HL-60/S4 (cell line): ENCODE measurements at regions not wholly inside any gene's neighbourhood (a gene's known extent, or its start where the extent isn't known, plus 50 kb on each side); places are given as distances from the start of the nearest gene placed in this dataset.
"Not testable (repeated sequence)": the region's sequence is repeated elsewhere in the genome, so short reads cannot be mapped to it uniquely, and the experiment has no call there.

ENCODE experiments used
- in situ Hi-C: fragments of 300-500 bp; cut with MboI; formaldehyde crosslinking; loops from 2 replicates; pipeline ENCODE4 v1.14.3; 2022; ENCODE audit warnings: low sequenced_read_pairs

GRCh38 chr15:46088486-46089445 lies 453.9 kb downstream of the SQOR start:
- in situ Hi-C loops, result no loop called here

DNA sequence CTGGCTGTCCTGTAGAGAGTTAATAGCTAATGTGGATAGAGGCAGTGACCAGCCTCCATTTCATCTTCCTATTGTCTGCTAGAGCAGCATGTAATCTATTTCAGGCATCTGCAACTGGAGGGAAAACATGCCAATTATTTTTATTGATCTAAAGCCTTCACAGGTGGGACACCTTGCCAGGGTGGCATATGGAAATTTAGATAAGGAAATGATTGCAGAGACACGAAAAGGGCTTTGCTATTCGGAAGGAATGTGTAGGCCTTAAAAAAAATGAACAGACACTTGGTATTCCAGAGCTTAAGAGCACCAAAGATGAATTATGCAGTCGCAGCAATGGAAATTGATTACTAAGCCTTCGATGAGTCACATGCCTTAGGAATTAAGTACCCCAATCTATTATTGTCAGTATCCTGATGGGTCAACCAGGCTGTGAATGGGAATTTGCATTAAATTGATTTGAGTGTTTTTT lies 454.7 kb downstream of the SQOR start:
- in situ Hi-C loops, result no loop called here

- in situ Hi-C loops, result no loop called here
Observed at GRCh38 chr15:46091860-46092450, 457.1 kb downstream of the SQOR start.

DNA sequence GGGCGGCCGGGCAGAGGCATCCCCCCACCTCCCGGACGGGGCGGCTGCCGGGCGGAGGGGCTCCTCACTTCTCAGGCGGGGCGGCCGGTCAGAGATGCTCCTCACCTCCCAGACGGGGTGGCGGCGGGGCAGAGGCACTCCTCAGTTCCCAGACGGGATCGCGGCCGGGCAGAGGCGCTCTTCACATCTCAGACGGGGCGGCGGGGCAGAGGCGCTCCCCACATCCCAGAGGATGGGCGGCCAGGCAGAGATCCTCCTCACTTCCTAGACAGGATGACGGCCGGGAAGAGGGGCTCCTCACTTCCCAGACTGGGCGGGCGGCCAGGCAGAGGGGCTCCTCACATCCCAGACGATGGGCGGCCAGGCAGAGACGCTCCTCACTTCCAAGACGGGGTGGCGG lies 463.2 kb downstream of the SQOR start:
- in situ Hi-C loops, result not testable (repeated sequence)

- in situ Hi-C loops, result no loop called here
Observed at GRCh38 chr15:46110755-46111154, 475.9 kb downstream of the SQOR start.

DNA sequence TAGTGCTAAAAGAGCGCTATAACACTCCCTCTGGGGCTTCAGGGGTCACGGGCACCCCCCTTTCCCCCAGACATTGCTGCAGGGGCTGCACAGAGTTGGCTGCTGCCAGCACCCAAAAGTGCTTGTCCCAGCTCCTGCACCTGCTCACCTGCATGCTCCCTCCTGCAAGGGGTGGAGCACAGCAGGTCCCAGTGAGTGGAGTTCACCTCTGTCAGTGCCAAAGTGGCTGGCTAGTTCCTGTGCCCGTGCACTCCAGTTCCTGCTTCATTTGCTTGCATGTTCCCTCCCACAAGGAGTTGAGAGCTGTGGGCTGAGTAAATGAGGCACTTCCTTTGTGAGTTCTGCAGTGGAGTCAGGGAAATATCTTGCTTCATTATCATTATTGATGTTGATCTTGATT lies 476.9 kb downstream of the SQOR start:
- in situ Hi-C loops, result no loop called here

GRCh38 chr15:46117071-46117470 lies 482.2 kb downstream of the SQOR start:
- in situ Hi-C loops, result no loop called here

DNA sequence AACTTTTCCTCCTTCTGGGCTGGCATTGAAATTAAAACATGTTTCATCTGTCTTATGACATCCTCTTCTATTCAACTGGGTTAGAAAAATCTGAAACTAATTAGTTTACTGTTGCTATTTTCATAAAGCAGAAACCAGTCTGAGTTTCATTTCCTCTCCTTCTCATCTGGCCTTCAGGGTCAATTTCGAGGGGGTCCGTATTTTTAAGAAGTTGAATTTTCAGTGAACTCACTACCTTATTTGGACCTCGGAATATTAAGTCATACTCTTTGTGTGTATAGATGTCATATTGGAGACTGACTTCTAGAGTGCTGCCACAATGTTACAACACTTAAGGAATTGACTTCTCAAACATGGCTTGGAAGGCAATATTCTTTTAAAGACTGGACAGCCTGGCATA lies 485.9 kb downstream of the SQOR start:
- in situ Hi-C loops, result no loop called here

GRCh38 chr15:46121441-46121840 lies 486.6 kb downstream of the SQOR start:
- in situ Hi-C loops, result no loop called here

- in situ Hi-C loops, result no loop called here
Observed at GRCh38 chr15:46126581-46126980, 491.8 kb downstream of the SQOR start.

DNA sequence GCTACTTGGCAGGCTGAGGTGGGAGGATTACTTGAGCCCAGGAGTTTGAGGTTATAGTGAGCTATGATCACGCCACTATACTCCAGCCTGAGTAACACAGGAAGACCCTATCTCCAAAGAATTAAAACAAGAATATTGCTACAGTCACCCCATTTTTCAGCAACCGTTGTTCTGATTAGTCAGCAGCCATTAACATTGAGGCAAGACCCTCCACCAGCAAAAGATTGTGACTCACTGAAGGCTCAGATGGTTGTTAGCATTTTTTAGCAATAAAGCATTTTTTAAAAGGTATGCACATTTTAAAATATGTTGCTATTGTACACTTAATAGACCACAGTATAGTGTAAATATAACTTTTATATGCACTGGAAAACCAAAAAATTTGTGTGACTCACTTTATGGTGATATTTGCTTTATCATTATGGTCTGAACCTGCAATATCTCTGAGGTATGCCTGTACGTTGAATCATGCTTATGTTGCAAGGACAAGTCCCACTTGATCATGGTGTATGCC lies 492.6 kb downstream of the SQOR start:
- in situ Hi-C loops, result no loop called here

DNA sequence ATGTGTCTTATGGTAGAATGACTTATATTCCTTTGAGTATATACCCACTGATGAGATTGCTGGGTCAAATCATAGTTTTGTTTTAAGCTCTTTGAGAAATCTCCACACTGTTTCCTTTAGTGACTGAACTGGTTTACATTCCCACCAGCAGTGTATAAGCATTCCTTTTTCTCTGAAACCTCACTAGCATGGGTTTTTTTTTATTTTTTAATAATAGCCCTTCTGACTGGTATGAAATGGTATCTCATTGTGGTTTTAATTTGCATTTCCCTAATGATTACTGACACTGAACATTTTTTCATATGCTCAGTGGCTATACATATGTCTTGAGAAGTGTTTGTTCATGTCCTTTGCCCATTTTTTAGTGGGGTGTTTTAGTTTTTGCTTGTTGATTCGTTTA lies 494.3 kb downstream of the SQOR start:
- in situ Hi-C loops, result no loop called here

GRCh38 chr15:46131876-46132275 lies 497.0 kb downstream of the SQOR start:
- in situ Hi-C loops, result no loop called here

DNA sequence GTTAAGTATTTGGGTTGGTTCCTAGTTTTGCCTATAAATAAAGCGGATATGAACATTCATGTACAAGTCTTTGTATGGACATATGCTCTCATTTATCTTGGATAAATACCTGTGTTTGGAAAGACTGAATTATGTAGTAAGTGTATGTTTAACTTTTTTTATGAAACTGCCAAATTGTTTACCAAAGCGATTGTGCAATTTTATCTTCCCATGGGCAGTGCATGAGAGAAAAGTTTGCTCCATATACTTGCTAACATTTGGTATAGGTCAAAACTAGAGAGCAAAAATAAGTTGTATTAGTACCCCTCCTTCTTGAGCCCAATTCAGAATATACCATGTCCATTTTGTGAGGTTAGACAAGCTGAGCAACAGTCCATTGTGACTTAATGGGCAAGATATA lies 502.6 kb downstream of the SQOR start:
- in situ Hi-C loops, result no loop called here

- in situ Hi-C loops, result no loop called here
Observed at GRCh38 chr15:46146002-46146401, 511.2 kb downstream of the SQOR start.

DNA sequence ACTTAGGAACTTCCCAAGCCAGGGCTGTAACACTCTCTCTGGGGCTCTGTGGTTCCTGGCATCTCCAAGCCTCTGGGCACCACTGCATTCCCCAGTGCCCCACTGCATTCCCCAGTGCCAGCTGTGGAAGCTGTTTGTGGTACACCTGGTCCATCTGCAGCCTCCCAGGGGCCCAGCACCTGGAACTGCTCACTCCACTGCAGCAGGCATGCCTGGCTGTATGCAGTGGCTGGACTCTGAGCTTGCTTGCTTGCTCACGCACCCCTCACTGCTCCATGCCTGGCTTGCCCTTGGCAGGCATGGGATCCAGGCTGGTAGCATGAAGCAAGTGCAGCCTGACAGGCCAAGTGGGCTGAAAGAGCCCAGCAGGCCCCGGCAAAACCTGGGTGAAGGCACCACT lies 512.1 kb downstream of the SQOR start:
- in situ Hi-C loops, result no loop called here

- in situ Hi-C loops, result no loop called here
Observed at GRCh38 chr15:46151786-46152185, 517.0 kb downstream of the SQOR start.

- in situ Hi-C loops, result no loop called here
Observed at GRCh38 chr15:46166750-46167149, 531.9 kb downstream of the SQOR start.

DNA sequence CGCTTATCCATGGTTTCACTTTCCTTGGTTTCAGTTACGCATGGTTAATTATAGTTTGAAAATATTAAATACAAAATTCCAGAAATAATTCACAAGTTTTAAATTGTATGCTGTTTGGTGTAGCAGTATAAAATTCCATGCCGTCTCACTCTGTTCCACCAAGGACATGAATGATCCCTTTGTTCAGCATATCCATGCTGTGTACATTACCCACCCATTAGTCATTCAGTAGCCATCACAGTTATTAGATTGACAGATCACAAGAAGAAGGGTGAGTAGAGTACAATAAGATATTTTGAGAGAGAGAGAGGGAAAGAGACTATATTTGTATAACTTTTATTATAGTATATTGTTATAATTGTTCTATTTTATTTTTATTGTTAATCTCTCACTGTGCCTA lies 535.5 kb downstream of the SQOR start:
- in situ Hi-C loops, result no loop called here

DNA sequence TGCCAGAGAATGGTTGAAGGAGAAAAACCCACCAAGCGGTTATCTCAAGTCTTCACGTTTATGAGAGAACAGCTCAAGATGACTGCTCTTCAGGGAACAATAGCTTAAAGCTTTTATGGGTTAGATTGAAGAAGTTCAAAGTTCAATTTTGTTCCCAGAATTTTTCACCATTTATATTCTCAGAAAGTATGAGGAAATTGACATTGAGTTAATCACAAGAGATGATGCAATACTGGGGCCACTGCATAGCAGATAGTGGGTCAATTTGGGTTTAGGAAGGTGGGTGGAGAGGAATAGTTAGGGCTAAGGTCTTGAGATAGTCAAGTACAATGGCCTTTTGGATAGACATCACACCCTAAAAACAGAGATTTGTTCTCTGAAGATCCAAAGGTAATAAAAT lies 539.3 kb downstream of the SQOR start:
- in situ Hi-C loops, result no loop called here

DNA sequence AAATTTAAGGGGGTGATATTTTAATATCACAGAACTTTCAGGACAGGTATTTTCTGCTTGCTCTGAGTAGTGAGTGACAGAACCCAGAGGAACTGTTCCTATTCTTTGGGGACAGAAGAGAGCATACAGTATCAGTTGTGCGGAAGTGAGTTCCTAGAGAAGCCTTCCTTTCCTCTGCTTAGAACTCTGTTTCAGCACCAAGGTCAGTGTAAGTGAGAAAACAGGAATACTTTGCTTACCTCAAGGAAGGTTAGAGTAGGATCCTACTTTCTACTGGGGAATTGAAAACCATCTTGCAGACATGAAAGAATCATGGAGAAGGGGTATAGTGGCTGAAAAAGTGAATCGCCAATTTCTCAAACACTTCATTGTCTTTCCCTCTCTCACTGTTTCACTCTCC lies 542.4 kb downstream of the SQOR start:
- in situ Hi-C loops, result no loop called here

GRCh38 chr15:46178138-46178537 lies 543.3 kb downstream of the SQOR start:
- in situ Hi-C loops, result no loop called here
